Renal cortex interstitium (tissue), 11 donors: ENCODE measurements at regions not wholly inside any gene's neighbourhood (a gene's known extent, or its start where the extent isn't known, plus 50 kb on each side); places are given as distances from the start of the nearest gene placed in this dataset.
"Not testable (repeated sequence)": the region's sequence is repeated elsewhere in the genome, so short reads cannot be mapped to it uniquely, and the experiment has no call there.

Source experiments
- DNase-seq, 11 donors: peaks; one replicate each; pipeline ENCODE4 v3.0.0-alpha.2; 2013; ENCODE audit warnings: low read depth in 9 of 11, low spot score in 4 of 11; ENCODE audit errors: extremely low read depth in 1 of 11

- no peak for DNase-seq
These were observed 323.0 kb downstream of the PLPP3 start for GRCh38 chr1:56256153-56257000.

DNA sequence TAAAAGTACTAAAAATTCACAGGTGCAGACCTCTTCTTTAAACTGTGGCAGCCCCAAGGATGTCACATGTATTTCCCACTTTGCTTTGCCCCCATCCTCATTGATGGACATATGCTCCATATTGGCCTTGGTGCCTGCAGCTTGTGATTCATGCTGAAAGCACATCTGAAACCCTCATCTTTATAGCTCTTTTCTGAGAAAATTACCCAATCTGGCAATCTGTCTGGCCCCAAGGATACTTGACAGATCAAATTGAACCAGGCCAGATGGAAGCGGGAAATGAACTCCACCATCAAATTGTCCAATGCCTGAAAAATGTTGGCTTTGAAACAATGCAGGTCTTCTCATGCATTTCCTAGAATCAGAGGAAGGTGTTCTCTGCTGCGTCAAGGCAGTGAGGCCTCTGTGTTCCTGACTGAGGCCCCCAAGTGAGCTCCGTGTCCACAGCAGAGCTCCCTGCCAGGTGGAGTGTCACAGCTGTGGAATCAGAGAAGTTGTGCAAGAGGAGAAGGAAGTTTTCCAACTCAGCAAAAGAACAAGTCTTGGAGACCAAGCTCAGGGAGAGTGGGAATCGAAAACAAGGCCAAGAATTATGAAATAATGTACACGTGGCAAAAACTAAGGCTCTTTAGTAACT is 323.7 kb downstream of the PLPP3 start:
- DNase-seq, result no peak

DNA sequence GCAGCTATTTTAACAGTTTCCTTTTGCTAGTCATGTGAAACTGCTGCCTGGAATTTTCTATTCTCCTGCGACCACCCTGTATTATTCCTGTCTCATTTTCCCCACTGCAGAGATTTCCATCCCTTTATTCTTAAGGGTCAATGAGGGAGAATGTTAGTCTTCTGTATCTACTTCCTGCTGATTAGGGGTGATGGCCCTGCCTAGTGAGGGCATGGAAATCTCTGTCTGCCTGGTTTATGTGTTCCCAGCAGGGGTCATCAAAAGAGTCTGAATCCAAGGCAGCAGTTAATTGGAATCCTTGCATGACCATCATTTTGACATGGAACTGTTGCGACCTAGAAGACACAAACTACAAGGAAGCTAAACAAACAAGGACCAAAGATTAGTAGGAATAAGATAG is 325.2 kb downstream of the PLPP3 start:
- no peak for DNase-seq

DNA sequence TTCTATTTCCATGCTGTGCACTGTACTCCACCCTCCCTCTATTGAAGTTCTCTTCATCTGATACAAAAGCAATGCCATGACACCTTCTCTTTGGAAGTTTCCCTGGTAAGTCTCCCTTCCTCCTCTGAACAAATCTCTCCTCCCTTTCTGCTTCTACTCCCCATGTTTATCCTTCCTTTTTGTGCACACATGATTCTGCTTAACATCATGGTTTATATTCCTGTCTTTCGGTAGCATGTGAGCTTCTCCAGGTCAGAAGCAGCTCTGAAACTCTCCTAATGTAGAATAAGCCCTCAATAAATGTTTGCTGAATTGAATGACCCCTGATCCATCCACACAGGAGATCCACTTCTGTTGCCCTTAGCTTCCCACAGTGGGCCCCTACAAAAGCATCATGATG is 328.6 kb downstream of the PLPP3 start:
- no peak for DNase-seq

- DNase-seq, result no peak
These were observed 330.1 kb downstream of the PLPP3 start for GRCh38 chr1:56249234-56249633.

DNA sequence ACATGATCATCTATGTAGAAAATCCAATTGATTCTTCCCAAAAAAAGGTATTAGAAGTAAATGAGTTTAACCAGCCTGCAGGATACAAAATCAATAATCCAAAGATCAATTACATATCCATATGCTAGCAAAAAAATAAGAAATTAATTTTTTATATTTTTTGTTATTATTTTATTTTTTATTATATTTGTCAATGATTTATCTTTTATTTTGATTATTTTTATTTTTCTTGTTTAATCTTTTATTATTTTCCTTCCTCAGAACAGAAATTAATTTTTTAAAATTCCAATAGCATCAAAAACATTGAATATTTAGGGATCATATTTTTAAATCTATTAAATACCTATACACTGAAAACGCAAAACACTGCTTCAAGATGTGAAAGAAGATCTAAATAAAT is 331.2 kb downstream of the PLPP3 start:
- no peak for DNase-seq

- not testable (repeated sequence) for DNase-seq
These were observed 332.6 kb downstream of the PLPP3 start for GRCh38 chr1:56246726-56247125.

- DNase-seq, result no peak
These were observed 339.0 kb downstream of the PLPP3 start for GRCh38 chr1:56240400-56240799.

DNA sequence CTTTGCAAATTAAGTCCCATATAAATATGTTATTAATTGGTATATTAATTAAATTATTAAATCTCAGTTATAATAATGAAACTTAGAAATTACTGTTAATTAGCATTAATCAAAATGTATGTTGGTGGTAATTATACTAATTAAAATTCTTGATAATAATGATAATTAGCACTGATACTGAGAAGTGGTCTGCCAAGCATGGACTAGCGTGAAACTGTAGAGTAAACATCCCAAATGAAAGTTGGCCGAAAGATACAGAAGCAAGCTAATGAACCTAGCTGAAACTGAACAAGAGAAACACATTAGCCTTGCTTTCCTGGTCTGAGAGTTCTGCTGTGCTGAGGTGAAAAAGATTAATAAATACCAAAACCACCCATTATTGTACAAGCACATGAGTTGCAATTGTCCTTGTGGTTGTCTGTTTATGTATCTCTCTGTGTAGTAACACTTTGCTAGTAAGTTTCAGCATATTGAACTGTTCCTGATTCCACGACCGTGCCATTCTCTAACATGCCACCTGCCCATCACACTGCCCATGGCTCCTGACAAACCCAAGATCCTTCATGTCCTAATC is 341.8 kb downstream of the PLPP3 start:
- DNase-seq, result no peak

- no peak for DNase-seq
These were observed 342.7 kb downstream of the PLPP3 start for GRCh38 chr1:56236688-56237087.

DNA sequence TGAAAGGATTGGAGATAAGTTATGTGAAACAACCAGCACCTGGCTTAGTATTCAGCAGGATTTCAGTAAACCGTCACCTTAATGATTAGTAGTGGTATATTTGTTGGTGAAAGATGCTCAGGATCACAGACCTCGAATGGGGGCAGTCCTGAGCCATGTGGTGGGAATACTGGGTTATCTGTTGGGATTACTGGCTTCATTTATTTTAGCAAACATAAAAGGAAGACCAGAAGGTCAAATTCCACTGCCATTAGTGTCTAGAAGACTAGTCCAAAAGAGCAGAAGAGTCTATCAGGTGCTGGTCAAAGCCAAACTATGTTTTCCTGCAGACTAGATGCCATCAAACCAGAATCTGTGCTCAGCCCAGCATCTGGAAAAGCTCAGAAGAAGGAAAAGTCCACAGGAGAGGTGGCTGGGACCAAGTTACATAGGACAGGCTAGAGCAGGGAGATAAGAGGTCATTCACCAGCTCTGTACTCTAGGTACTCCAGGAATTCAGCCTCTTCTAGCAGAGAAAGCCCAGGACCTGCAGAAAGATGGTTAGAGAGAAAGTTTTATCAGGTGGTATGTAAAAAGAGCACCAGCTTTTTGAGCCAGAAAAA is 343.4 kb downstream of the PLPP3 start:
- no peak for DNase-seq

DNA sequence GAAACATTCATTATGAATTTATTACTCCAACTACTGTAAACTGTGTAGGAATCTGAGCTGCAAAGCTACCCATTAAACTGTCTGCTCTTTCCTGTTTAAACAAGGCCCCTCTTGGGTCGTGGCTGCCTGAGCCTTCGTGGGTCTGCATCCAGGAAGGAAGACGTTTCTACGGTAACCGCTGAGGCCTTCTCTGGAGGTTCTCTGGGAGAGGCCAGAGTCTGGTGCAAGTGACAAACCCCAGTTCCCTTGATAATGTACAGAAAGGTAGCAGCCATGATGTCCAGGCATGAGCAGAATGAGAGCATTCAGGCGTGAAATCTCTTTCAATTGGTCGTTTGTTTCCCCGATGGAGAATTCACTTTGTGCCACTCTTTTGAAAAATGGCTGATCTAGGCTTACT is 350.2 kb downstream of the PLPP3 start:
- DNase-seq, result peak; percentile 20 to 75 (median 60)

- no peak for DNase-seq
These were observed 351.5 kb downstream of the PLPP3 start for GRCh38 chr1:56227886-56228285.

DNA sequence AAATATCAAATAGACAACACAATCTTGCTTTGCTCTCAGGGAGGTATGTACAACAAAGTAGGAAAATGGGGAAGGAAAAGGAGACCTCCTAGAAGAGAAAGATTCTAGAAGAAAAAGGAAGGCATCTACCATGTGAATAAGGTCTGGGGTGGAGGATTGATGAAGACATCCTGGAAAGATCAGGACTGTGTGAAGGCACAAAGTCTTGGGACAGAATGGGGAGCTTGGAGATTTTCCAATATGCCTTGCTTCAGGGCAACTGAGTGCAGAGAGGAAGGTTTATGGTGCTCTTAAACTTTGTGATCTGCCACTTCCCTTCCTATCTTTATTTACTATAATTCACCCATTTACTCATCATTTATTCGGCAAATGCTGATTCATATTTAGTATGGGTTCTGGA is 352.0 kb downstream of the PLPP3 start:
- no peak for DNase-seq

GRCh38 chr1:56225964-56226815 is 353.2 kb downstream of the PLPP3 start:
- DNase-seq, result no peak

GRCh38 chr1:56223968-56224367 is 355.4 kb downstream of the PLPP3 start:
- DNase-seq, result no peak

DNA sequence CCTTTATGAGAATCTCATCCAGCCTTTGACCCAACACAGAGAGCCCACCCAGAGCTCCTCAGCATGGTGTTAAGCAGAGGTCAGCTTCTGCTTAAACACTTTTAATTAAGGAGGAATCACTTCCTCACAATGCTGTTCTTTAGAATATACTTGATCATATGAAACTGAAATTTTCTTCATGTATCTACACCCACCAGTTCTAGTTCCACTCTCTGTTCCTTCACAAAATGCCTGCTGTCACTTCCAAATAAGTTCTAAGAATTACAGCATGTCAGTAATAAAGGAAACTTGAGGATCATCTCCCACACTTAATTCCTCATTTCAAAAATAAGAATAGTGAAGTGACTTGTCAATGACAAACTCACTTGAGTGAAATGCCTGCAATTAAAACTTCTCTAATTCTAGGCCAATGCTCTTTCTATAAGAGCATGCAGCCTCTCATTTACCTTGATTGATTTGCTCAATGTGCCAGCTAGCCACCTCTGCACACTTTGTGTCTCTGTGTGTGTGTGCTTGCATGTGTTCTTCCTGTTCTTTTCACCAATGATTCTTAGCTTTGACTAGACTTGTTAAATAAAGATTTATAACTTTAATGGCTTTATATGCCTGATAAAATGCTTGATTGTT is 356.3 kb downstream of the PLPP3 start:
- no peak for DNase-seq

GRCh38 chr1:56220021-56220420 is 359.3 kb downstream of the PLPP3 start:
- peak in 3 of 11 donors; percentile 15 to 30 (median 24) for DNase-seq

GRCh38 chr1:56218023-56218422 is 361.3 kb downstream of the PLPP3 start:
- no peak for DNase-seq
